Choroid plexus epithelial cell (primary cell): ENCODE measurements at regions not wholly inside any gene's neighbourhood (a gene's known extent, or its start where the extent isn't known, plus 50 kb on each side); places are given as distances from the start of the nearest gene placed in this dataset.

Source experiments
- DNase-seq: peaks from one replicate; pipeline ENCODE4 v3.0.0-alpha.2; 2010; ENCODE audit warnings: low read depth
- H3K4me3 ChIP-seq: 2 replicates; pipeline ENCODE4 v1.5.1; 2011; ENCODE audit warnings: low read depth, mild to moderate bottlenecking, control low read depth, low read length, moderate library complexity
- CTCF ChIP-seq: conservative IDR thresholded peaks from 2 replicates; pipeline ENCODE4 v1.5.1; 2011; ENCODE audit warnings: low read depth, mild to moderate bottlenecking, control low read depth, inconsistent platforms, low read length, moderate library complexity

GRCh38 chr12:85733221-85733840, 102.9 kb downstream of the RASSF9 start:
- no peak overlapping the region for H3K4me3 ChIP-seq
- no peak for TF ChIP-seq CTCF
- DNase-seq, result peak; percentile 72

- H3K4me3 ChIP-seq, result no peak overlapping the region
- DNase-seq, result peak; percentile 6
- no peak for TF ChIP-seq CTCF
Observed at GRCh38 chr12:85733984-85734383, 102.2 kb downstream of the RASSF9 start.

- no peak overlapping the region for H3K4me3 ChIP-seq
- no peak for TF ChIP-seq CTCF
- no peak for DNase-seq
Observed at GRCh38 chr12:85740186-85740585, 96.0 kb downstream of the RASSF9 start.

- no peak for DNase-seq
- no peak for TF ChIP-seq CTCF
- H3K4me3 ChIP-seq, result no peak overlapping the region
Observed at GRCh38 chr12:85741046-85741445, 95.2 kb downstream of the RASSF9 start.

- DNase-seq, result no peak
Observed at GRCh38 chr12:85747941-85748495, 88.2 kb downstream of the RASSF9 start.

More at GRCh38 chr12:85747941-85748495, 88.2 kb downstream of the RASSF9 start:
- H3K4me3 ChIP-seq, result no peak overlapping the region
- TF ChIP-seq CTCF, result no peak
